C4-2B (cell line): ENCODE measurements at regions not wholly inside any gene's neighbourhood (a gene's known extent, or its start where the extent isn't known, plus 50 kb on each side); places are given as distances from the start of the nearest gene placed in this dataset.

ENCODE experiments used
- ZFX ChIP-seq: fragments of 450-650 bp; IDR thresholded peaks from 2 replicates; pipeline ENCODE4 v1.6.1; 2017
- TF ChIP-seq, protein P1 (sequence below): fragments of 450-650 bp; conservative IDR thresholded peaks from 2 replicates; pipeline ENCODE4 v1.5.1; 2017; ENCODE audit warnings: mild to moderate bottlenecking

DNA sequence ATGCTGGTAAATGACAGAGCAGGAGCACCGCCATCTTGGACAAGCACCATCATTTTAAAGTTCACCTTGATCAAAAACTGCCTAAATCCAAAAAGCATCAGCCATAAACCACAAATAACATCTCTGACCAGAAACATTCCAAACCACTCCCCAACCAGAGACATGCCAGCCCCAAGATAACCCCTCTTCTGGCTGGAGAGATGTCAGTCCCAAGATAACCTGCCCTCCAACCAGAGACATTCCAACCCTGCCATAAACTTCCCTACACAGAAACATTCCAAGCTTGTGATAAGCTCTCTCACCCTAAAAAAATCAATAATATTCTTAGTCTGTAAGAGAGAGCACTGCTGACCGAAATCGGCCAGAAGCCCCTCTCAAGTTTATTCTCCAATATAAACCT is 659.3 kb downstream of the XPNPEP1 start:
- TF ChIP-seq, protein P1, sequence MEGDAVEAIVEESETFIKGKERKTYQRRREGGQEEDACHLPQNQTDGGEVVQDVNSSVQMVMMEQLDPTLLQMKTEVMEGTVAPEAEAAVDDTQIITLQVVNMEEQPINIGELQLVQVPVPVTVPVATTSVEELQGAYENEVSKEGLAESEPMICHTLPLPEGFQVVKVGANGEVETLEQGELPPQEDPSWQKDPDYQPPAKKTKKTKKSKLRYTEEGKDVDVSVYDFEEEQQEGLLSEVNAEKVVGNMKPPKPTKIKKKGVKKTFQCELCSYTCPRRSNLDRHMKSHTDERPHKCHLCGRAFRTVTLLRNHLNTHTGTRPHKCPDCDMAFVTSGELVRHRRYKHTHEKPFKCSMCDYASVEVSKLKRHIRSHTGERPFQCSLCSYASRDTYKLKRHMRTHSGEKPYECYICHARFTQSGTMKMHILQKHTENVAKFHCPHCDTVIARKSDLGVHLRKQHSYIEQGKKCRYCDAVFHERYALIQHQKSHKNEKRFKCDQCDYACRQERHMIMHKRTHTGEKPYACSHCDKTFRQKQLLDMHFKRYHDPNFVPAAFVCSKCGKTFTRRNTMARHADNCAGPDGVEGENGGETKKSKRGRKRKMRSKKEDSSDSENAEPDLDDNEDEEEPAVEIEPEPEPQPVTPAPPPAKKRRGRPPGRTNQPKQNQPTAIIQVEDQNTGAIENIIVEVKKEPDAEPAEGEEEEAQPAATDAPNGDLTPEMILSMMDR, result no peak
- TF ChIP-seq ZFX, result no peak
